Kidney epithelial cell (primary cell): ENCODE measurements at regions not wholly inside any gene's neighbourhood (a gene's known extent, or its start where the extent isn't known, plus 50 kb on each side); places are given as distances from the start of the nearest gene placed in this dataset.

Experiments
- DNase-seq: peaks from one replicate; pipeline ENCODE4 v3.0.0-alpha.2; 2010; ENCODE audit warnings: low read depth
- H3K27me3 ChIP-seq: 2 replicates; pipeline ENCODE4 v1.6.0; 2011; ENCODE audit warnings: low read length; ENCODE audit not compliant: control insufficient read depth, insufficient read depth
- H3K36me3 ChIP-seq: 2 replicates; pipeline ENCODE4 v1.5.1; 2011; ENCODE audit warnings: low read length; ENCODE audit not compliant: control insufficient read depth, insufficient read depth
- H3K4me3 ChIP-seq: 2 replicates; pipeline ENCODE4 v1.5.1; 2011; ENCODE audit warnings: low read depth, mild to moderate bottlenecking, control low read depth, low read length
- CTCF ChIP-seq: IDR thresholded peaks from 2 replicates; pipeline ENCODE4 v1.5.1; 2011; ENCODE audit warnings: mild to moderate bottlenecking, moderate library complexity, low read length, control low read depth, inconsistent platforms; ENCODE audit not compliant: insufficient read depth, poor library complexity, severe bottlenecking

- TF ChIP-seq CTCF = no peak
- no peaks in the 10 kb centered on the region for H3K36me3 ChIP-seq
- no peak for DNase-seq
Observed at GRCh38 chrX:113770806-113771205, 813.1 kb upstream of the HTR2C start.

GRCh38 chrX:113770071-113770470 lies 813.8 kb upstream of the HTR2C start:
- Histone ChIP-seq H3K36me3 (no peaks in the 10 kb centered on the region), H3K4me3 (no peak overlapping the region), H3K27me3 (no peaks in the 10 kb centered on the region)
- TF ChIP-seq CTCF = no peak
- DNase-seq = no peak

More at GRCh38 chrX:113770806-113771205, 813.1 kb upstream of the HTR2C start:
- no peaks in the 10 kb centered on the region for H3K27me3 ChIP-seq
- no peak overlapping the region for H3K4me3 ChIP-seq

- no peaks in the 10 kb centered on the region for H3K27me3 ChIP-seq
- no peak overlapping the region for H3K4me3 ChIP-seq
- DNase-seq = no peak
- no peaks in the 10 kb centered on the region for H3K36me3 ChIP-seq
- no peak for TF ChIP-seq CTCF
Observed at GRCh38 chrX:113759422-113759821, 824.5 kb upstream of the HTR2C start.

GRCh38 chrX:113747274-113747973 lies 836.5 kb upstream of the HTR2C start:
- DNase-seq = no peak
- Histone ChIP-seq H3K36me3 (no peaks in the 10 kb centered on the region), H3K27me3 (no peaks in the 10 kb centered on the region), H3K4me3 (no peak overlapping the region)
- TF ChIP-seq CTCF = no peak

- H3K36me3 ChIP-seq = no peaks in the 10 kb centered on the region
- no peak for TF ChIP-seq CTCF
- no peak for DNase-seq
- H3K27me3 ChIP-seq = no peaks in the 10 kb centered on the region
- no peak overlapping the region for H3K4me3 ChIP-seq
Observed at GRCh38 chrX:113743069-113743468, 840.8 kb upstream of the HTR2C start.

- DNase-seq = no peak
- no peak overlapping the region for H3K4me3 ChIP-seq
- H3K36me3 ChIP-seq = no peaks in the 10 kb centered on the region
- H3K27me3 ChIP-seq = no peaks in the 10 kb centered on the region
- peak; percentile 39 for TF ChIP-seq CTCF
Observed at GRCh38 chrX:113741744-113742143, 842.1 kb upstream of the HTR2C start.
